ENCODE measurements at regions not wholly inside any gene's neighbourhood (a gene's known extent, or its start where the extent isn't known, plus 50 kb on each side); places are given as distances from the start of the nearest gene placed in this dataset.

GRCh38 chr3:116610124-116610523, 99.5 kb upstream of the TUSC7 start:
- WGBS, 5 donors: 79 to 93% (median 87%) methylated on average over 3 of the region's 3 CpGs
- Histone ChIP-seq H3K27ac (no peak overlapping the region), H3K9me3 (peaks cover 0 to 16% (median 3%) of the 10 kb centered on the region in 8 donors), H3K4me1 (no peaks in the 10 kb centered on the region), H3K36me3 (no peaks in the 10 kb centered on the region), H3K27me3 (replicated peaks in 1 of 7) (no peaks in the 10 kb centered on the region), H3K4me3 (no peak overlapping the region)
- TF ChIP-seq POLR2A (IDR thresholded peaks at IDR 0.05): no peak
- TF ChIP-seq POLR2AphosphoS5 (IDR thresholded peaks at IDR 0.05): no peak
- no peak for TF ChIP-seq CTCF (IDR thresholded peaks at IDR 0.05 in 8 of 11, conservative IDR thresholded peaks at IDR 0.05 in 3 of 11)
- intact Hi-C loops (cut with DNase I; ENCODE audit: low total_unique reads): no loop called here
- no peak for DNase-seq

- intact Hi-C loops (cut with DNase I; ENCODE audit: low total_unique reads): no loop called here
- Histone ChIP-seq H3K4me1 (no peaks in the 10 kb centered on the region), H3K27ac (no peak overlapping the region), H3K4me3 (no peak overlapping the region), H3K36me3 (no peaks in the 10 kb centered on the region), H3K9me3 (peaks cover 0 to 14% (median 0%) of the 10 kb centered on the region in 8 donors), H3K27me3 (replicated peaks in 1 of 7) (no peaks in the 10 kb centered on the region)
- no peak for DNase-seq
- TF ChIP-seq CTCF (IDR thresholded peaks at IDR 0.05 in 8 of 11, conservative IDR thresholded peaks at IDR 0.05 in 3 of 11): no peak
- no peak for TF ChIP-seq POLR2AphosphoS5 (IDR thresholded peaks at IDR 0.05)
- no peak for TF ChIP-seq POLR2A (IDR thresholded peaks at IDR 0.05)
- WGBS, 5 donors: 53 to 65% (median 56%) methylated on average over 4 of the region's 4 CpGs
Measured at GRCh38 chr3:116614795-116615362, 94.7 kb upstream of the TUSC7 start.

GRCh38 chr3:116618138-116618537, 91.4 kb upstream of the TUSC7 start:
- TF ChIP-seq POLR2AphosphoS5 (IDR thresholded peaks at IDR 0.05): no peak
- TF ChIP-seq POLR2A (IDR thresholded peaks at IDR 0.05): no peak
- TF ChIP-seq CTCF (IDR thresholded peaks at IDR 0.05 in 8 of 11, conservative IDR thresholded peaks at IDR 0.05 in 3 of 11): no peak
- Histone ChIP-seq H3K4me1 (no peaks in the 10 kb centered on the region), H3K36me3 (no peaks in the 10 kb centered on the region), H3K9me3 (peaks cover 0 to 14% (median 2%) of the 10 kb centered on the region in 8 donors), H3K27ac (no peak overlapping the region), H3K27me3 (replicated peaks in 1 of 7) (no peaks in the 10 kb centered on the region), H3K4me3 (no peak overlapping the region)
- DNase-seq: no peak
- 59 to 93% (median 60%) methylated on average over 2 of the region's 2 CpGs for WGBS, 5 donors
- intact Hi-C loops (cut with DNase I; ENCODE audit: low total_unique reads): no loop called here

GRCh38 chr3:116618930-116619329, 90.6 kb upstream of the TUSC7 start:
- no peak overlapping the region for H3K4me3 ChIP-seq
- H3K27me3 ChIP-seq (replicated peaks in 1 of 7): no peaks in the 10 kb centered on the region
- no peaks in the 10 kb centered on the region for H3K36me3 ChIP-seq
- no peak for TF ChIP-seq CTCF (IDR thresholded peaks at IDR 0.05 in 8 of 11, conservative IDR thresholded peaks at IDR 0.05 in 3 of 11)
- no peak for TF ChIP-seq POLR2A (IDR thresholded peaks at IDR 0.05)
- no peak for TF ChIP-seq POLR2AphosphoS5 (IDR thresholded peaks at IDR 0.05)
- peaks cover 0 to 20% (median 5%) of the 10 kb centered on the region in 8 donors for H3K9me3 ChIP-seq
- intact Hi-C loops (cut with DNase I; ENCODE audit: low total_unique reads): no loop called here
- no peaks in the 10 kb centered on the region for H3K4me1 ChIP-seq
- no peak for DNase-seq
- 68 to 85% (median 81%) methylated on average over 2 of the region's 2 CpGs for WGBS, 5 donors
- H3K27ac ChIP-seq: no peak overlapping the region

Data from spleen (tissue), 11 donors.